Fibroblast of the conjunctiva (primary cell): ENCODE measurements at regions not wholly inside any gene's neighbourhood (a gene's known extent, or its start where the extent isn't known, plus 50 kb on each side); places are given as distances from the start of the nearest gene placed in this dataset.
A peak's percentile ranks its signal among the peaks of the same experiment; 100 is the strongest.

ENCODE experiments used
- DNase-seq: peaks from one replicate; pipeline ENCODE4 v3.0.0-alpha.2; 2010; ENCODE audit warnings: low read depth

- no peak for DNase-seq
These were observed 93.5 kb upstream of the SASH1 start for GRCh38 chr6:148249160-148249559.

GRCh38 chr6:148249679-148250375 is 92.8 kb upstream of the SASH1 start:
- DNase-seq = no peak

GRCh38 chr6:148250975-148251685 is 91.5 kb upstream of the SASH1 start:
- peak; percentile 55 for DNase-seq

- DNase-seq = no peak
These were observed 90.7 kb upstream of the SASH1 start for GRCh38 chr6:148251891-148252290.

GRCh38 chr6:148257810-148258209 is 84.8 kb upstream of the SASH1 start:
- DNase-seq = no peak

GRCh38 chr6:148258868-148259267 is 83.8 kb upstream of the SASH1 start:
- DNase-seq = no peak

GRCh38 chr6:148261470-148261869 is 81.2 kb upstream of the SASH1 start:
- DNase-seq = no peak

GRCh38 chr6:148263010-148263409 is 79.6 kb upstream of the SASH1 start:
- DNase-seq = no peak

GRCh38 chr6:148263961-148264360 is 78.7 kb upstream of the SASH1 start:
- DNase-seq = no peak

GRCh38 chr6:148265054-148265453 is 77.6 kb upstream of the SASH1 start:
- no peak for DNase-seq

- DNase-seq = no peak
These were observed 73.3 kb upstream of the SASH1 start for GRCh38 chr6:148269386-148269785.

GRCh38 chr6:148271711-148272439 is 70.8 kb upstream of the SASH1 start:
- peak; percentile 91 for DNase-seq

GRCh38 chr6:148272597-148272996 is 70.0 kb upstream of the SASH1 start:
- DNase-seq = no peak

- peak; percentile 4 for DNase-seq
These were observed 68.5 kb upstream of the SASH1 start for GRCh38 chr6:148273962-148274752.

- no peak for DNase-seq
These were observed 67.8 kb upstream of the SASH1 start for GRCh38 chr6:148274809-148275208.

- DNase-seq = no peak
These were observed 57.4 kb upstream of the SASH1 start for GRCh38 chr6:148285205-148285604.

GRCh38 chr6:148286563-148286962 is 56.1 kb upstream of the SASH1 start:
- no peak for DNase-seq

GRCh38 chr6:148287623-148288333 is 54.9 kb upstream of the SASH1 start:
- DNase-seq = no peak

- DNase-seq = no peak
These were observed 54.1 kb upstream of the SASH1 start for GRCh38 chr6:148288541-148288940.

GRCh38 chr6:148289153-148289552 is 53.5 kb upstream of the SASH1 start:
- no peak for DNase-seq

- DNase-seq = no peak
These were observed 50.8 kb upstream of the SASH1 start for GRCh38 chr6:148291876-148292275.
